ENCODE measurements at regions not wholly inside any gene's neighbourhood (a gene's known extent, or its start where the extent isn't known, plus 50 kb on each side); places are given as distances from the start of the nearest gene placed in this dataset.

- Histone ChIP-seq H3K36me3 (no peaks in the 10 kb centered on the region), H3K9me3 (no peaks in the 10 kb centered on the region), H3K27ac (no peak overlapping the region), H3K4me3 (no peak overlapping the region), H3K27me3 (replicated peaks in 1 of 7) (peaks cover 0 to 5% (median 0%) of the 10 kb centered on the region in 7 donors), H3K4me1 (no peaks in the 10 kb centered on the region)
- TF ChIP-seq CTCF (IDR thresholded peaks at IDR 0.05 in 8 of 11, conservative IDR thresholded peaks at IDR 0.05 in 3 of 11) (no peak), POLR2A (IDR thresholded peaks at IDR 0.05) (no peak), POLR2AphosphoS5 (IDR thresholded peaks at IDR 0.05) (no peak)
- WGBS, 5 donors: 82 to 92% (median 87%) methylated on average over 10 of the region's 10 CpGs
- intact Hi-C loops (cut with DNase I; ENCODE audit: low total_unique reads): no loop called here
- DNase-seq: no peak
Measured at GRCh38 chr10:120177330-120177729, 279.7 kb upstream of the PLPP4 start.

- WGBS, 5 donors: 63 to 87% (median 69%) methylated on average over 3 of the region's 3 CpGs
- intact Hi-C loops (cut with DNase I; ENCODE audit: low total_unique reads): no loop called here
- H3K4me3 ChIP-seq: no peak overlapping the region
Measured at GRCh38 chr10:120180160-120180559, 276.9 kb upstream of the PLPP4 start.

GRCh38 chr10:120181154-120181553 is 275.9 kb upstream of the PLPP4 start:
- no peak overlapping the region for H3K27ac ChIP-seq
- intact Hi-C loops (cut with DNase I; ENCODE audit: low total_unique reads): no loop called here
- no peak for TF ChIP-seq POLR2AphosphoS5 (IDR thresholded peaks at IDR 0.05)
- no peak for TF ChIP-seq POLR2A (IDR thresholded peaks at IDR 0.05)
- TF ChIP-seq CTCF (IDR thresholded peaks at IDR 0.05 in 8 of 11, conservative IDR thresholded peaks at IDR 0.05 in 3 of 11): no peak
- no peaks in the 10 kb centered on the region for H3K36me3 ChIP-seq
- no peak overlapping the region for H3K4me3 ChIP-seq
- DNase-seq: no peak
- WGBS, 5 donors: 49 to 62% (median 50%) methylated on average over 7 to 8 of the region's 8 CpGs
- no peaks in the 10 kb centered on the region for H3K9me3 ChIP-seq
- peaks cover 0 to 5% (median 0%) of the 10 kb centered on the region in 7 donors for H3K27me3 ChIP-seq (replicated peaks in 1 of 7)
- H3K4me1 ChIP-seq: no peaks in the 10 kb centered on the region

More at GRCh38 chr10:120180160-120180559, 276.9 kb upstream of the PLPP4 start:
- peaks cover 0 to 5% (median 0%) of the 10 kb centered on the region in 7 donors for H3K27me3 ChIP-seq (replicated peaks in 1 of 7)
- no peaks in the 10 kb centered on the region for H3K9me3 ChIP-seq
- TF ChIP-seq CTCF (IDR thresholded peaks at IDR 0.05 in 8 of 11, conservative IDR thresholded peaks at IDR 0.05 in 3 of 11) (no peak), POLR2A (IDR thresholded peaks at IDR 0.05) (no peak), POLR2AphosphoS5 (IDR thresholded peaks at IDR 0.05) (no peak)
- H3K4me1 ChIP-seq: no peaks in the 10 kb centered on the region
- H3K27ac ChIP-seq: no peak overlapping the region
- DNase-seq: no peak
- no peaks in the 10 kb centered on the region for H3K36me3 ChIP-seq

- no peak for DNase-seq
- Histone ChIP-seq H3K27ac (no peak overlapping the region), H3K9me3 (no peaks in the 10 kb centered on the region), H3K4me1 (no peaks in the 10 kb centered on the region), H3K36me3 (no peaks in the 10 kb centered on the region), H3K4me3 (no peak overlapping the region), H3K27me3 (replicated peaks in 1 of 7) (peaks cover 0 to 5% (median 0%) of the 10 kb centered on the region in 7 donors)
- TF ChIP-seq CTCF (IDR thresholded peaks at IDR 0.05 in 8 of 11, conservative IDR thresholded peaks at IDR 0.05 in 3 of 11) (no peak), POLR2AphosphoS5 (IDR thresholded peaks at IDR 0.05) (no peak), POLR2A (IDR thresholded peaks at IDR 0.05) (no peak)
- 30 to 72% (median 61%) methylated on average over 1 of the region's 1 CpG for WGBS, 5 donors
- intact Hi-C loops (cut with DNase I; ENCODE audit: low total_unique reads): no loop called here
Measured at GRCh38 chr10:120182431-120182830, 274.6 kb upstream of the PLPP4 start.
